DMS114 treated with DMSO at 0.1 percent for 48 hours (cell line): ENCODE measurements at regions not wholly inside any gene's neighbourhood (a gene's known extent, or its start where the extent isn't known, plus 50 kb on each side); places are given as distances from the start of the nearest gene placed in this dataset.
"Not testable (repeated sequence)": the region's sequence is repeated elsewhere in the genome, so short reads cannot be mapped to it uniquely, and the experiment has no call there.

Source experiments
- DNase-seq: peaks from one replicate; lab custom pipeline; 2025; ENCODE audit not compliant: unreplicated experiment; lab: John Stamatoyannopoulos, UW

GRCh38 chr6:71832110-71832764 is 54.1 kb upstream of the RIMS1 start:
- DNase-seq: not testable (repeated sequence)
